ENCODE measurements at regions not wholly inside any gene's neighbourhood (a gene's known extent, or its start where the extent isn't known, plus 50 kb on each side); places are given as distances from the start of the nearest gene placed in this dataset.

DNA sequence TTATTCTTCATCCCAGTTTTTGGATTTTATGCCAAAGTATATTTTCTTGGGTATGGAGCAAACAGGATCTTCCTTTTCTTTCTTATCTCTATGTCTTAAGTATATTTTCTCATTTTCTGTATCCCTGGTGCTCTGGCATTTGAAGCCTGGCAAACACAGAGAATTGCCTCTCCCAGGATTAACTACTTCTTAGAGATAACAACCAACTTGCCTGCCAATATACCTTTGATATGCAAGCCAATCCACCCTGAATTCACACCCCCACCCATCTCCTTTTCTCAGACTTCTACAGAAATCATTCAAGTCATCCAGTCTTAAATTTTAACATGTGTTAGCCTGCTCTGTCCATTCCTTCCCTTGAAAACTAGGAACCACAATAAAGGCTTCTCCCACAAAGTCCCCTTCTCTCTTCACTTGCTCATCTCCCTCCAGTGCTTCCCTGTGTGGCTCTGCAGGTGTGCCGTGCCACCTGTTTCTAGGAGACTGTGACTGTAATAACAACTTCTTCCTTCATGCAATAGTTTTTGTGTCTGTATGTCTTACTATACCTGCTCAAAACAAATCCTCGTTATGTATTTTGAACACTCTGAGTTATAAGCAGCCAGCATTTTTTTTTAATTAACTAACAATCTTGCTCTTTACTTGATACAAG is 649.7 kb upstream of the RIOK2 start:
- no peak for DNase-seq (ENCODE audit: low spot score)
- Histone ChIP-seq H3K9me3 (no peaks in the 10 kb centered on the region), H3K36me3 (no peaks in the 10 kb centered on the region), H3K27ac (no peak overlapping the region), H3K27me3 (replicated peaks; ENCODE audit: insufficient read depth) (no peaks in the 10 kb centered on the region), H3K4me3 (no peak overlapping the region), H3K4me1 (replicated peaks) (no peaks in the 10 kb centered on the region)
- no peak for TF ChIP-seq POLR2A (IDR thresholded peaks at IDR 0.05)
- no peak for TF ChIP-seq POLR2AphosphoS5 (IDR thresholded peaks at IDR 0.05)
- TF ChIP-seq, protein P1, sequence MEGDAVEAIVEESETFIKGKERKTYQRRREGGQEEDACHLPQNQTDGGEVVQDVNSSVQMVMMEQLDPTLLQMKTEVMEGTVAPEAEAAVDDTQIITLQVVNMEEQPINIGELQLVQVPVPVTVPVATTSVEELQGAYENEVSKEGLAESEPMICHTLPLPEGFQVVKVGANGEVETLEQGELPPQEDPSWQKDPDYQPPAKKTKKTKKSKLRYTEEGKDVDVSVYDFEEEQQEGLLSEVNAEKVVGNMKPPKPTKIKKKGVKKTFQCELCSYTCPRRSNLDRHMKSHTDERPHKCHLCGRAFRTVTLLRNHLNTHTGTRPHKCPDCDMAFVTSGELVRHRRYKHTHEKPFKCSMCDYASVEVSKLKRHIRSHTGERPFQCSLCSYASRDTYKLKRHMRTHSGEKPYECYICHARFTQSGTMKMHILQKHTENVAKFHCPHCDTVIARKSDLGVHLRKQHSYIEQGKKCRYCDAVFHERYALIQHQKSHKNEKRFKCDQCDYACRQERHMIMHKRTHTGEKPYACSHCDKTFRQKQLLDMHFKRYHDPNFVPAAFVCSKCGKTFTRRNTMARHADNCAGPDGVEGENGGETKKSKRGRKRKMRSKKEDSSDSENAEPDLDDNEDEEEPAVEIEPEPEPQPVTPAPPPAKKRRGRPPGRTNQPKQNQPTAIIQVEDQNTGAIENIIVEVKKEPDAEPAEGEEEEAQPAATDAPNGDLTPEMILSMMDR (IDR thresholded peaks at IDR 0.05), result no peak
- intact Hi-C loops (cut with DNase I), result no loop called here
- WGBS, result 50% methylated on average over 2 of the region's 2 CpGs

DNA sequence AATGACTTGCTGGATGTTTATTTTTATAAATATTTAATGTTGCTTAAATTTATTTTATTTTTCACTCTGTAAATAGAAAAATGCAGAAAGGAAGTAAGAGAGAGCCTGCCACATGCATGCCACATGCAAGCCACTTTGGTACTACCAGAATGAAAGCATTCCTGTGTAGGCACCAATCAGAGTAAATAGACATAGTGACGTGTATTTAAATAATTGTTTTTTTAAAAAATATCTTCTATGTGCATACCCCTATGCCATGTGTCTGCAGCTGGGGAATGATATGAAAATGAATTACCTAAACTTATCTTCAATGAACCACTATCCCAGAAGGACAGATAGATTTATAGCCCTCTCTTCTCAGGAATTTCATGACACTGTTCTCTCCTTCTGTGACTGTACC is 651.5 kb upstream of the RIOK2 start:
- no peaks in the 10 kb centered on the region for H3K9me3 ChIP-seq
- WGBS, result 59% methylated on average over 1 of the region's 1 CpG
- no peak overlapping the region for H3K4me3 ChIP-seq
- TF ChIP-seq, protein P1 (IDR thresholded peaks at IDR 0.05), result no peak
- no peak for TF ChIP-seq POLR2AphosphoS5 (IDR thresholded peaks at IDR 0.05)
- no peak for TF ChIP-seq POLR2A (IDR thresholded peaks at IDR 0.05)
- H3K4me1 ChIP-seq (replicated peaks), result no peaks in the 10 kb centered on the region
- no peak overlapping the region for H3K27ac ChIP-seq
- intact Hi-C loops (cut with DNase I), result no loop called here
- H3K36me3 ChIP-seq, result no peaks in the 10 kb centered on the region
- DNase-seq (ENCODE audit: low spot score), result no peak
- no peaks in the 10 kb centered on the region for H3K27me3 ChIP-seq (replicated peaks; ENCODE audit: insufficient read depth)

- Histone ChIP-seq H3K4me3 (no peak overlapping the region), H3K36me3 (no peaks in the 10 kb centered on the region), H3K27ac (no peak overlapping the region), H3K9me3 (no peaks in the 10 kb centered on the region), H3K27me3 (replicated peaks; ENCODE audit: insufficient read depth) (no peaks in the 10 kb centered on the region), H3K4me1 (replicated peaks) (no peaks in the 10 kb centered on the region)
- DNase-seq (ENCODE audit: low spot score), result no peak
- 77% methylated on average over 1 of the region's 1 CpG for WGBS
- intact Hi-C loops (cut with DNase I), result no loop called here
- TF ChIP-seq POLR2AphosphoS5 (IDR thresholded peaks at IDR 0.05) (no peak), POLR2A (IDR thresholded peaks at IDR 0.05) (no peak)
- TF ChIP-seq, protein P1 (IDR thresholded peaks at IDR 0.05), result no peak
Measured at GRCh38 chr5:97835112-97835511, 652.1 kb upstream of the RIOK2 start.

- Histone ChIP-seq H3K27me3 (replicated peaks; ENCODE audit: insufficient read depth) (no peaks in the 10 kb centered on the region), H3K36me3 (no peaks in the 10 kb centered on the region), H3K27ac (no peak overlapping the region), H3K4me3 (no peak overlapping the region), H3K4me1 (replicated peaks) (no peaks in the 10 kb centered on the region), H3K9me3 (no peaks in the 10 kb centered on the region)
- no peak for DNase-seq (ENCODE audit: low spot score)
- 91% methylated on average over 4 of the region's 4 CpGs for WGBS
- TF ChIP-seq, protein P1 (IDR thresholded peaks at IDR 0.05), result no peak
- no peak for TF ChIP-seq POLR2A (IDR thresholded peaks at IDR 0.05)
- no peak for TF ChIP-seq POLR2AphosphoS5 (IDR thresholded peaks at IDR 0.05)
- intact Hi-C loops (cut with DNase I), result no loop called here
Measured at GRCh38 chr5:97836816-97837215, 653.8 kb upstream of the RIOK2 start.

GRCh38 chr5:97838214-97838613 is 655.2 kb upstream of the RIOK2 start:
- WGBS, result 6% methylated on average over 1 of the region's 1 CpG
- no peak for DNase-seq (ENCODE audit: low spot score)
- H3K36me3 ChIP-seq, result no peaks in the 10 kb centered on the region
- no peak for TF ChIP-seq POLR2AphosphoS5 (IDR thresholded peaks at IDR 0.05)
- TF ChIP-seq, protein P1 (IDR thresholded peaks at IDR 0.05), result no peak
- no peak for TF ChIP-seq POLR2A (IDR thresholded peaks at IDR 0.05)
- H3K27ac ChIP-seq, result no peak overlapping the region
- no peak overlapping the region for H3K4me3 ChIP-seq
- intact Hi-C loops (cut with DNase I), result no loop called here
- no peaks in the 10 kb centered on the region for H3K27me3 ChIP-seq (replicated peaks; ENCODE audit: insufficient read depth)
- no peaks in the 10 kb centered on the region for H3K9me3 ChIP-seq
- H3K4me1 ChIP-seq (replicated peaks), result no peaks in the 10 kb centered on the region
